Cardiac fibroblast (primary cell): ENCODE measurements at regions not wholly inside any gene's neighbourhood (a gene's known extent, or its start where the extent isn't known, plus 50 kb on each side); places are given as distances from the start of the nearest gene placed in this dataset.

Experiments
- DNase-seq, 2 donors: peaks; one replicate each; pipeline versions ENCODE4 v3.0.0 to v3.0.0-alpha.2; 2010; ENCODE audit warnings: low read depth in 2 of 2
- H3K4me3 ChIP-seq, 2 donors: replicated peaks in 1 of 2; 1 replicate in 1 of 2; 2 replicates in 1 of 2; pipeline ENCODE4 v1.5.1; 2011; ENCODE audit warnings: low read depth in 2 of 2, low read length in 2 of 2, mild to moderate bottlenecking in 2 of 2, moderate library complexity in 1 of 2
- TF ChIP-seq, protein P1 (sequence below): IDR thresholded peaks from one replicate; pipeline ENCODE4 v1.5.1; 2011; ENCODE audit warnings: low read depth, mild to moderate bottlenecking, low read length, inconsistent platforms

DNA sequence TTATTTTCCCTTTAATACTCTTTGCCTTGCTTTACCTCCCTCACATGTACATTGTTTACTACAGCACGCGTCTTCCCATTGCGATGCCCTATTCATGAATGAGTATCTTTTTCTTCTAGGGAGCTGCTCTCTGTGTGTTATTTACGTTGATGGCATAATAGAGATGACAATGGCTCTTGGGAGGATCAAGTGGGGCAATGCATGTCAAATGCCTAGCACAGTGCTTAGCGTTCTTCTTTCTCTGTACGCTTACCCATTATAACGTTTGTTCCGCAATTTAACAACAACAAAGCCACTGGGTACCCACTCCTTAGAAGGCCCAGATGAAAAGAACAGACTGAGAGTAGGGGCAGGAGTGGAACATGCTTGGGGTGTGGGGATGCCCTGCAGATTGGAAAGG, 271.6 kb upstream of the TNRC6C start:
- TF ChIP-seq, protein P1, sequence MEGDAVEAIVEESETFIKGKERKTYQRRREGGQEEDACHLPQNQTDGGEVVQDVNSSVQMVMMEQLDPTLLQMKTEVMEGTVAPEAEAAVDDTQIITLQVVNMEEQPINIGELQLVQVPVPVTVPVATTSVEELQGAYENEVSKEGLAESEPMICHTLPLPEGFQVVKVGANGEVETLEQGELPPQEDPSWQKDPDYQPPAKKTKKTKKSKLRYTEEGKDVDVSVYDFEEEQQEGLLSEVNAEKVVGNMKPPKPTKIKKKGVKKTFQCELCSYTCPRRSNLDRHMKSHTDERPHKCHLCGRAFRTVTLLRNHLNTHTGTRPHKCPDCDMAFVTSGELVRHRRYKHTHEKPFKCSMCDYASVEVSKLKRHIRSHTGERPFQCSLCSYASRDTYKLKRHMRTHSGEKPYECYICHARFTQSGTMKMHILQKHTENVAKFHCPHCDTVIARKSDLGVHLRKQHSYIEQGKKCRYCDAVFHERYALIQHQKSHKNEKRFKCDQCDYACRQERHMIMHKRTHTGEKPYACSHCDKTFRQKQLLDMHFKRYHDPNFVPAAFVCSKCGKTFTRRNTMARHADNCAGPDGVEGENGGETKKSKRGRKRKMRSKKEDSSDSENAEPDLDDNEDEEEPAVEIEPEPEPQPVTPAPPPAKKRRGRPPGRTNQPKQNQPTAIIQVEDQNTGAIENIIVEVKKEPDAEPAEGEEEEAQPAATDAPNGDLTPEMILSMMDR = no peak

DNA sequence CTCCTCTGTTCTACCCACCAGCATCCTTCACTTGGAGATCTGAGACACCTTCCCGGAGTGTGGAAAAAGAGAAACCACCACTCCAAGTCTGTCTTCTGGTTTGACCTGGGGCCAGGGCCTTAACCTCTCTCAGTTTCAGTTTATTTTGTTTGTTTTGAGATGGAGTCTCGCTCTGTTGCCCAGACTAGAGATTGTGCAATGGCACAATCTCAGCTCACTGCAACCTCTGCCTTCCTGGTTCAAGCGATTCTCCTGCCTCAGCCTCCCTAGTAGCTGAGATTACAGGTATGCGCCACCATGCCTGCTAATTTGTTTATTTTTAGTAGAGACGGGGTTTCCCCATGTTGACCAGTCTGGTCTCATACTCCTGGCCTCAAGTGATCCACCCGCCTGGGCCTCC, 271.1 kb upstream of the TNRC6C start:
- no peak for DNase-seq
- H3K4me3 ChIP-seq = no peak overlapping the region
- TF ChIP-seq, protein P1 = no peak

More for the DNA sequence above, 271.6 kb upstream of the TNRC6C start:
- H3K4me3 ChIP-seq = no peak overlapping the region
- DNase-seq = no peak

DNA sequence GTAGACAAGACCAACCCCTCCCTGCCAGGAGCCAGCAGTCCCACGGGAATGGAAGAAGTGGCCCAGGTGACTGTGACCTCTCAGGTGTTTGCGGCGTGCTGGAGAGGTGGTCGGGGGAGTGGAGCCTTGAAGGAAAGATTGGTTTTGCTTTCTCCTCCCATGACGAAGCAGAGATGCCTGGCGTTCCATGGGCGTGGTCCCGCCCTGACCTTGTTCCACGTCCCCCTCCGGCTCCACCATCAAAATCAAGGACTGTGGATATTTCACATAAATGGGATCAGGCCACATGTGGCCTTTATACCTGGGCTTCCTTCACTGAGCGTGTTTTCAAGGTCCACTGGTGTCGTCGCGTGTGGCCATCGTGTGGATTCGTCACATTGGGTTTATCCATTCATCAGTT, 270.6 kb upstream of the TNRC6C start:
- DNase-seq = no peak
- TF ChIP-seq, protein P1 = no peak
- H3K4me3 ChIP-seq = no peak overlapping the region

DNA sequence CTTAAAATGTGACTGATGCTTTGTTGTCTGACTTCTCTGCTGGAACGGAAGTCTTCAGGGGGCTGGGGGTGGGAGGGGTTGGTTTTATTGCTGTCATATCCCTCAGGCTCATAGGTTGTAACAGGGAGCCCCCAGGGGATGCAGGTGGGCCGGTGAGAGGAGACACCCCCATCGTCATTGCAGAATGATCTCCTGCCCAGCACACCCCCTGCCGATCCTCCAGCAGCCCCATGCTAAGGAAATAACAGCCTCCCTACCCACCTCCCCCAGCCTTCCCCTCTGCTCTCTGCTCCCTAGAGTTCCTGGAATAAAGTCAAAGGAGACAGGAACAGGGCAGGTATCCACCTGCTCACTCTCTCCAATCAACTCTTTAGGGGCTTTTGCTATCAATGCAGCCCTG, 270.1 kb upstream of the TNRC6C start:
- TF ChIP-seq, protein P1 = no peak
- H3K4me3 ChIP-seq = no peak overlapping the region
- DNase-seq = no peak

DNA sequence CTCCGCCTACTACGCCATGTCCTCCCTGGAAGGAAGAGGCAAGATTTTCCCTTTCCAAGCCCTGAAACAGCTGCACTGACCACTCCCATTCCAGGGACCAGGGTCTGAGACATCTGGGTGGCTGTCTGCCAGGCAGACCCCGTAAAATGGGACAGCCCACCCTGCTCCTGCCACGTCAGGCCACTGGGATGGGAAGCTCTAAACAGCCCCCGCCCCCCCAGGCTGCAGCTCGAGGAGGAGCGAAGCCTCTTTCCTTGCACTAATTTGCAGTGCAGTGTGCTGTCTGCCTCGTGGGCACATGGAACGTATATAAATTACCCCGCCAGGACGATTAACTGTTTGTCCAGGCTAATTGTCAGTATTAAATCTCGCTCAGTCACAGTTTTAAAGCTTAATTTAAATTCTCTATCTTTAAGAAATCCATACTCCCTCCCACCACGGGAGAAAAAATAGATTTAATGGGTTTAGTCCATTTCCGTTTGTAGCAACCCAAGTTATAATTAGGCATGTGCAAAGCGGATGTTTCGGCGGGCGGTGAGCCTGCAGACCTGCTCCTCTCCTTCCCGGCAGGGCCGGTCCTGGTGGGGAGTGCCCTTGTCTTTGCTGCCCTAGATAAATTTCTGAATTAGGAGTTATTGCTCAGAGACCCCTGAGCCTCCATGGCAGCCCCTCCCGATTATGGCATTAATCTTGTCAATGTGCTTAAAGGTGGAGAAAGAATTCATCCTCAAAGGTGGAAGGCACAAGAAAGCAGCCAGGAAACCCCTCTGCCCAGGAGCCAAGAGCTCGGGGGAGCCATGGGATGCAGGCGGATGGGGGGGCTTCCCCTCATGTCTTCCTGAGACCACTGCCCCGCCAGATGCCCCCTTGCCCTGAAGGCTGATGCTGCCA, 268.0 kb upstream of the TNRC6C start:
- TF ChIP-seq, protein P1 = no peak
- DNase-seq = no peak
- no peak overlapping the region for H3K4me3 ChIP-seq

DNA sequence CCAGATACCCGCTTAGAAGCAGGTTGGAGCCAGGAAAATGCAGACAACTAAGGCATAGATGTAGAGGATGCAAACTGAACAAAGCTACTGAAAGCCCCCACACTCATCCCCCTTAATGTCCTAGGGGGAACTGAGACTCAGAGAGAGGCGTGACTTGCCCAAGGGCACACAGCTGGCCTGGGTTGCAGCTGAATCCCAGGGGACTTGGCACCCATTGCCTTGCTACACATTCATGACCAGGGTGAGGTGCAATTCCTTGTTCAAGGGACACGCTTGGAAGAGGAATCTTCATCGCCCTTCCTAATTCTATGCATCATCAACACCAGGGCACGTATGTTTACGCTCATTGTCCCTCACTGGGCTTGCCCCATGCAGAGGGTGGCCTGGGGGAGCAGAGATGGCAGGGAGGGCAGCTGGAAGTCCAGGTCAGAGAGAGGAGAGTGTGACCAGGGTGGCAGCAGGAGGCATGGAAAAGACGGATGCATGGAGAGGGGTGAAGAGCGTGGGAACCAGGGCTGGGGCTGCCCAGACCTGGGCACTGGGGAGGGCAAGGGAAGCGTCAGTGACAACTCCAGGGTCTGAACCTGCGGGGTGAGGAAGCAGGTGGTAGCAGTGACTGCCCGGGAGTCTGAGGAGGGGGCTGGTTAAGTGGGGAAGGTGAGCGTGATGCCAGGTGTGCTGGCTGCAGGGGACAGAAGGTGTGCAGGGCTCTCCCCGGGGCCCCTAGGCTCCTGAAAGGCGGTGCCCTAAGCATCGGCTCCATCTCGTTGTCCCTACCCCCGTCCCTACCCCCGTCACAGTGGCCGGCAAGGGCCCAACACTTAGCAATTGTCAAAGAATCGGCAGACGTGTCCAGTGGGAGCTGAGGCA, 267.1 kb upstream of the TNRC6C start:
- no peak for DNase-seq
- TF ChIP-seq, protein P1 = no peak
- H3K4me3 ChIP-seq = no peak overlapping the region
